H1 (cell line): ENCODE measurements at regions not wholly inside any gene's neighbourhood (a gene's known extent, or its start where the extent isn't known, plus 50 kb on each side); places are given as distances from the start of the nearest gene placed in this dataset.

Experiments used
- CTCF ChIA-PET: fragments of 300-600 bp; sonication (Branson Sonifier 250); formaldehyde crosslinking; loops from one replicate; lab custom pipeline; 2021; ENCODE audit not compliant: partially characterized antibody; lab: Charles Lee
- POLR2A ChIA-PET: fragments of 300-600 bp; sonication (Branson Sonifier 250); formaldehyde crosslinking; loops from one replicate; lab custom pipeline; 2021; ENCODE audit warnings: inconsistent platforms; ENCODE audit not compliant: partially characterized antibody; lab: Charles Lee
- DNase-seq, 2 experiments: peaks; one replicate each; pipeline versions ENCODE4 v3.0.0 to v3.0.0-alpha.2; 2010 to 2022; ENCODE audit warnings: low spot score in 2 of 2, low read depth in 1 of 2, mixed read lengths in 1 of 2
- FAIRE-seq: peaks from 2 replicates; lab custom pipeline; 2011; peaks lifted over from hg19 to GRCh38; lab: Jason Lieb, UNC
- H2AFZ ChIP-seq: 2 replicates; pipeline ENCODE4 v1.8.1; 2012; ENCODE audit warnings: low read length, inconsistent platforms
- H2AK5ac ChIP-seq: 2 replicates; pipeline ENCODE4 v1.6.1; 2013; ENCODE audit warnings: low read depth, low read length
- H2BK120ac ChIP-seq: replicated peaks from 2 replicates; pipeline ENCODE3; 2013; ENCODE audit warnings: low read depth, low read length, inconsistent platforms
- H2BK12ac ChIP-seq: 2 replicates; pipeline ENCODE4 v1.6.1; 2013; ENCODE audit warnings: low read depth, low read length
- H2BK15ac ChIP-seq: 2 replicates; pipeline ENCODE4 v1.6.1; 2013; ENCODE audit warnings: low read length
- H2BK20ac ChIP-seq: 2 replicates; pipeline ENCODE4 v1.6.1; 2013; ENCODE audit warnings: low read length
- H2BK5ac ChIP-seq: 2 replicates; pipeline ENCODE4 v1.6.1; 2013; ENCODE audit warnings: low read depth, low read length
- H3K14ac ChIP-seq: 2 replicates; pipeline ENCODE4 v1.6.1; 2013; ENCODE audit warnings: inconsistent platforms; ENCODE audit not compliant: insufficient read length
- H3K18ac ChIP-seq: 2 replicates; pipeline ENCODE4 v1.6.1; 2013; ENCODE audit warnings: low read length; ENCODE audit errors: extremely low read depth
- H3K23ac ChIP-seq: 2 replicates; pipeline ENCODE4 v1.6.1; 2013; ENCODE audit warnings: inconsistent platforms; ENCODE audit not compliant: insufficient read length
- H3K23me2 ChIP-seq: 2 replicates; pipeline ENCODE4 v1.6.1; 2013; ENCODE audit warnings: low read depth, low read length
- H3K27ac ChIP-seq: 2 replicates; pipeline ENCODE4 v1.6.1; 2011; ENCODE audit warnings: low read depth, low read length, inconsistent platforms
- H3K27me3 ChIP-seq, 4 experiments: replicated peaks in 1 of 4; 1 replicate in 1 of 4; 2 replicates in 3 of 4; pipeline versions ENCODE4 v1.6.1 to v1.8.1; 2011 to 2013; ENCODE audit warnings: low read length in 3 of 4, mild to moderate bottlenecking in 3 of 4, inconsistent platforms in 2 of 4, mixed read lengths in 2 of 4, moderate library complexity in 1 of 4; ENCODE audit not compliant: control insufficient read depth in 3 of 4, insufficient read depth in 3 of 4; ENCODE audit errors: extremely low read depth in 1 of 4
- H3K36me3 ChIP-seq, 4 experiments: 2 replicates each; pipeline versions ENCODE4 v1.6.1 to v1.8.1; 2011 to 2013; ENCODE audit warnings: mild to moderate bottlenecking in 4 of 4, low read length in 3 of 4, moderate library complexity in 2 of 4, control low read depth in 1 of 4, inconsistent platforms in 1 of 4; ENCODE audit not compliant: insufficient read depth in 4 of 4, control insufficient read depth in 2 of 4
- H3K4ac ChIP-seq: replicated peaks from 2 replicates; pipeline ENCODE3; 2013; ENCODE audit warnings: low read length, low read depth, mixed read lengths, inconsistent platforms; ENCODE audit not compliant: insufficient read length
- H3K4me1 ChIP-seq, 4 experiments: replicated peaks in 1 of 4; 1 replicate in 1 of 4; 2 replicates in 3 of 4; pipeline versions ENCODE4 v1.6.1 to v1.8.1; 2011 to 2013; ENCODE audit warnings: low read length in 3 of 4, inconsistent platforms in 2 of 4, mixed read lengths in 1 of 4; ENCODE audit not compliant: insufficient read depth in 4 of 4, control insufficient read depth in 3 of 4
- H3K4me2 ChIP-seq, 2 experiments: 2 replicates each; pipeline versions ENCODE4 v1.6.1 to v1.8.1; 2011 to 2013; ENCODE audit warnings: low read depth in 2 of 2, low read length in 2 of 2, control low read depth in 1 of 2, inconsistent platforms in 1 of 2, mild to moderate bottlenecking in 1 of 2; ENCODE audit not compliant: insufficient read depth in 1 of 2
- H3K4me3 ChIP-seq, 4 experiments: fragments of 200-600, 300-600 bp in 1 of 4; sonication (generic), shearing (Covaris generic), sonication (Bioruptor Twin) in 1 of 4; 2 replicates each; pipeline versions ENCODE4 v1.5.1 to v1.8.1; 2011 to 2016; ENCODE audit warnings: low read length in 4 of 4, low read depth in 3 of 4, control low read depth in 2 of 4, inconsistent platforms in 2 of 4, mild to moderate bottlenecking in 2 of 4, mixed read lengths in 1 of 4, moderate library complexity in 1 of 4; ENCODE audit not compliant: insufficient read depth in 2 of 4; ENCODE audit errors: extremely low read depth in 1 of 4
- H3K56ac ChIP-seq: replicated peaks from 2 replicates; pipeline ENCODE3; 2013; ENCODE audit warnings: low read depth, mild to moderate bottlenecking, mixed read lengths, low read length, inconsistent platforms; ENCODE audit not compliant: insufficient read length
- H3K79me1 ChIP-seq: 2 replicates; pipeline ENCODE4 v1.6.1; 2013; ENCODE audit warnings: low read depth, low read length, control low read depth
- H3K79me2 ChIP-seq, 2 experiments: 2 replicates each; pipeline versions ENCODE4 v1.6.1 to v1.8.1; 2012 to 2013; ENCODE audit warnings: low read length in 2 of 2, mild to moderate bottlenecking in 2 of 2, inconsistent platforms in 1 of 2; ENCODE audit not compliant: insufficient read depth in 2 of 2, control insufficient read depth in 1 of 2
- H3K9ac ChIP-seq, 4 experiments: replicated peaks in 1 of 4; 1 replicate in 1 of 4; 2 replicates in 3 of 4; pipeline versions ENCODE4 v1.6.1 to v1.8.1; 2011 to 2013; ENCODE audit warnings: low read depth in 3 of 4, low read length in 3 of 4, control low read depth in 2 of 4, mild to moderate bottlenecking in 2 of 4, moderate library complexity in 2 of 4, inconsistent platforms in 1 of 4; ENCODE audit errors: extremely low read depth in 1 of 4
- H3K9me3 ChIP-seq, 2 experiments: 2 replicates each; pipeline versions ENCODE4 v1.6.1 to v1.8.1; 2012 to 2013; ENCODE audit warnings: mild to moderate bottlenecking in 2 of 2, moderate library complexity in 2 of 2, control low read depth in 1 of 2, inconsistent platforms in 1 of 2, low read depth in 1 of 2, low read length in 1 of 2, mixed read lengths in 1 of 2; ENCODE audit not compliant: insufficient read depth in 2 of 2
- H4K20me1 ChIP-seq, 2 experiments: replicated peaks in 1 of 2; 2 replicates each; pipeline versions ENCODE3 to v1.8.1; 2011 to 2013; ENCODE audit warnings: inconsistent platforms in 2 of 2, low read length in 2 of 2, mild to moderate bottlenecking in 1 of 2; ENCODE audit not compliant: insufficient read depth in 2 of 2, control insufficient read depth in 1 of 2
- H4K5ac ChIP-seq: 2 replicates; pipeline ENCODE4 v1.6.1; 2013; ENCODE audit warnings: low read length, low read depth, mixed read lengths, inconsistent platforms; ENCODE audit not compliant: insufficient read length
- H4K8ac ChIP-seq: 2 replicates; pipeline ENCODE4 v1.8.0; 2013; ENCODE audit warnings: mild to moderate bottlenecking, moderate library complexity, low read length, inconsistent platforms; ENCODE audit not compliant: insufficient read depth; ENCODE audit errors: extremely low read depth
- H4K91ac ChIP-seq: replicated peaks from 2 replicates; pipeline ENCODE3; 2013; ENCODE audit warnings: low read length, mixed read lengths, inconsistent platforms; ENCODE audit not compliant: insufficient read length
- ATF2 ChIP-seq: IDR thresholded peaks from 2 replicates; pipeline ENCODE4 v1.6.1; 2012; ENCODE audit warnings: low read length, inconsistent platforms
- BCL11A ChIP-seq, 2 experiments: IDR thresholded peaks; one replicate each; pipeline ENCODE4 v1.6.1; 2011; ENCODE audit warnings: low read depth in 2 of 2, low read length in 2 of 2, mild to moderate bottlenecking in 2 of 2
- CEBPB ChIP-seq: IDR thresholded peaks from 2 replicates; pipeline ENCODE4 v1.6.1; 2012; ENCODE audit warnings: low read depth, low read length
- CHD1 ChIP-seq: IDR thresholded peaks from 2 replicates; pipeline ENCODE4 v1.6.1; 2012; ENCODE audit warnings: low read depth, low read length, improper control_type of control experiment
- CHD2 ChIP-seq: IDR thresholded peaks from 2 replicates; pipeline ENCODE4 v1.6.1; 2012; ENCODE audit warnings: low read length, improper control_type of control experiment
- FOSL1 ChIP-seq: IDR thresholded peaks from 2 replicates; pipeline ENCODE4 v1.6.1; 2011; ENCODE audit warnings: mild to moderate bottlenecking, low read depth, low read length, moderate library complexity; ENCODE audit not compliant: insufficient read depth
- KDM4A ChIP-seq: IDR thresholded peaks from one replicate; pipeline ENCODE4 v1.7.1; 2012; ENCODE audit warnings: low read depth, mild to moderate bottlenecking, moderate library complexity, low read length, inconsistent platforms; ENCODE audit not compliant: severe bottlenecking
- NANOG ChIP-seq: IDR thresholded peaks from 2 replicates; pipeline ENCODE4 v1.6.1; 2011; ENCODE audit warnings: low read length, low read depth, mild to moderate bottlenecking, inconsistent platforms; ENCODE audit not compliant: insufficient read depth, poor library complexity, severe bottlenecking
- RFX5 ChIP-seq: IDR thresholded peaks from 2 replicates; pipeline ENCODE4 v1.6.1; 2011; ENCODE audit warnings: low read depth, low read length, improper control_type of control experiment, borderline replicate concordance
- SIX5 ChIP-seq: IDR thresholded peaks from 2 replicates; pipeline ENCODE4 v1.6.1; 2011; ENCODE audit warnings: mild to moderate bottlenecking, low read depth, low read length
- SUZ12 ChIP-seq: fragments of 200-600 bp; sonication (generic); IDR thresholded peaks from 2 replicates; pipeline ENCODE4 v1.6.1; 2012; ENCODE audit warnings: mild to moderate bottlenecking, inconsistent platforms, low read length, moderate library complexity, mixed read lengths
- TAF7 ChIP-seq: optimal IDR thresholded peaks from 2 replicates; pipeline ENCODE3; 2011; ENCODE audit warnings: low read depth, mild to moderate bottlenecking, inconsistent platforms, low read length, moderate library complexity, borderline replicate concordance
- WGBS, 2 experiments: shearing (Covaris generic) in 1 of 2; methylation state at CpG; one replicate each; pipeline versions ENCODE4 v1.1.6 to v1.1.7; 2013 to 2015; ENCODE audit warnings: low lambda C conversion rate in 2 of 2, mixed read lengths in 2 of 2, inconsistent platforms in 1 of 2, low coverage in 1 of 2, missing lambda C conversion rate in 1 of 2; ENCODE audit not compliant: insufficient replicate concordance in 2 of 2, insufficient coverage in 1 of 2, insufficient read length in 1 of 2; ENCODE audit errors: extremely low coverage in 1 of 2, missing lambda C conversion rate in 1 of 2; 5-methylcytosine and 5-hydroxymethylcytosine counted together
- TF ChIP-seq, protein P1 (sequence below): IDR thresholded peaks from 2 replicates; pipeline ENCODE4 v1.6.1; 2011; ENCODE audit warnings: low read length, improper control_type of control experiment

DNA sequence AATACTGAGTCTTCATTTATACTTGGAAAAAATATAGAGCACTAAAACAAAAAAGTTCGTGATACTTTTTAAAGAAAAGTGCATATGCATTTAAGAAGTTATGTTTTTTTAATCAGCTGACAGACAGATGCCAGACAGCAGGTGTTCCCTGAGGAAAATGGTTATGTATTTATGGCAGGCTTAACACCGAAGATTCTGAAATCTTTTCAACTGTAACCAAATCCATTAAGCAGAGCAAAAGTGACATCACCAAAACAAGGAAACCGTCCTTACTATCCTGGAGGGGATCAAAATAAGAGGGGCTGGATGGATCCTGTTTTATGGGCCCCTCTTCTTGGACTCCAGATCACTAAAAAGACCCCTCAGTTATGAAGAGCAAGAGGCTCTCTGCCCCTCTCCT is 404.9 kb upstream of the ADAMTS16 start:
- Histone ChIP-seq H4K5ac (no peak overlapping the region), H4K91ac (no peak overlapping the region), H3K4me1 (no peaks in the 10 kb centered on the region), H3K9me3 (no peaks in the 10 kb centered on the region), H2AFZ (no peak overlapping the region), H2BK15ac (no peak overlapping the region), H3K4me3 (no peak overlapping the region), H3K27me3 (no peaks in the 10 kb centered on the region), H4K8ac (no peak overlapping the region), H3K14ac (no peak overlapping the region), H2AK5ac (no peak overlapping the region), H3K27ac (no peak overlapping the region), H3K36me3 (no peaks in the 10 kb centered on the region), H3K23me2 (no peaks in the 10 kb centered on the region), H3K79me2 (no peaks in the 10 kb centered on the region), H2BK12ac (no peak overlapping the region), H3K56ac (no peak overlapping the region), H3K79me1 (no peaks in the 10 kb centered on the region), H4K20me1 (no peaks in the 10 kb centered on the region), H3K9ac (no peak overlapping the region), H3K4ac (no peak overlapping the region), H3K23ac (no peak overlapping the region), H3K18ac (no peak overlapping the region), H3K4me2 (no peak overlapping the region), H2BK20ac (no peak overlapping the region), H2BK120ac (no peak overlapping the region), H2BK5ac (no peak overlapping the region)
- CTCF ChIA-PET: no interaction called here
- DNase-seq (no peak), FAIRE-seq (no peak)
- POLR2A ChIA-PET: no interaction called here
- WGBS, 2 experiments: 85% methylated on average over 3 of the region's 3 CpGs; no CpG with 5 or more reads in 1 of the 2 experiments
- no peak for TF ChIP-seq RFX5
- TF ChIP-seq TAF7: no peak
- no peak for TF ChIP-seq SIX5
- TF ChIP-seq BCL11A (IDR thresholded peaks at IDR 0.05; ENCODE audit: low read depth in 2 of 2, low read length in 2 of 2): no peak
- TF ChIP-seq KDM4A: no peak
- TF ChIP-seq ATF2: no peak
- TF ChIP-seq, protein P1, sequence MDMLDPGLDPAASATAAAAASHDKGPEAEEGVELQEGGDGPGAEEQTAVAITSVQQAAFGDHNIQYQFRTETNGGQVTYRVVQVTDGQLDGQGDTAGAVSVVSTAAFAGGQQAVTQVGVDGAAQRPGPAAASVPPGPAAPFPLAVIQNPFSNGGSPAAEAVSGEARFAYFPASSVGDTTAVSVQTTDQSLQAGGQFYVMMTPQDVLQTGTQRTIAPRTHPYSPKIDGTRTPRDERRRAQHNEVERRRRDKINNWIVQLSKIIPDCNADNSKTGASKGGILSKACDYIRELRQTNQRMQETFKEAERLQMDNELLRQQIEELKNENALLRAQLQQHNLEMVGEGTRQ: no peak
- TF ChIP-seq CEBPB: no peak
- TF ChIP-seq CHD2: no peak
- TF ChIP-seq SUZ12: no peak
- TF ChIP-seq NANOG: no peak
- no peak for TF ChIP-seq FOSL1
- TF ChIP-seq CHD1: no peak
